Hindlimb muscle (tissue), 1 donor: ENCODE measurements at regions not wholly inside any gene's neighbourhood (a gene's known extent, or its start where the extent isn't known, plus 50 kb on each side); places are given as distances from the start of the nearest gene placed in this dataset.
"Not testable (repeated sequence)": the region's sequence is repeated elsewhere in the genome, so short reads cannot be mapped to it uniquely, and the experiment has no call there.

Source experiments
- DNase-seq: peaks from one replicate; pipeline ENCODE4 v3.0.0-alpha.2; 2013

GRCh38 chr12:91272461-91273063 is 89.9 kb upstream of the DCN start:
- DNase-seq, result no peak

DNA sequence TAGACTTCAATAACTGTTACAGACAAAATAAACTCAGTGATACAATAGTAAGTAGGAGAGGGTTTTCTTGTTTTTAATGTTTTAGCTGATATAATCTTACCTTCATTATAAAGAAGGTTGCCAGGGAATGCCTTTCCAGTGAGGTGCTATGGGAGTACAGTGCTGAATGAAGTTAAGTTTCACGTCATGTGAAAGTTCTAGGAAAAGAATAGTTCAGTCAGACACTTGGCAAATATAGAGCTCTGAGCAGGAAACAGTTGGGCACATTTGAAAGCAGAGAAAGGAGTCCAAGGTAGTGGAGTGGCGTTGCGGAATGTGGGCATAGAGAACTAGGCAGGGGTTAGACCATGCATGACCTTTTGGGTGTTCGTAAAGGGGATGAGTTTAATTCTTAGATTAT is 88.6 kb upstream of the DCN start:
- DNase-seq, result no peak

- DNase-seq, result no peak
Observed at GRCh38 chr12:91267039-91267438, 84.4 kb upstream of the DCN start.

DNA sequence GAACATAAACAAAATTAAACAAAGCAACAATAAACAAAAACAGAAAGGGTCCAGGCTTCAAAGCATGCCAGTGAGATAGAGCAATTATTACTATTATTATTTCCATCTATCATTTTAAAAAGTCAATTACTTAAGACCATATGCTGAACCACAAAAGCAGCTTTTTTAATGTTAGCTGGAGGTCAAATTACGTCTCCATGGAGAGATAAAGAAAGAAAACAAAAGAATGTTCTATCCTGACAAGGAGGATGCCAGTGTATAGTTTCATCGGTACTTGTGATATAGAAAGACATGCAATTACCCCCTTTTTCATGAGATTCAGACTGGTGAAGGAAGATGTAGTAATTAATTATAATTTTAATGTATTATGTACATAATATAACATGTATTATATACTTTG is 81.6 kb upstream of the DCN start:
- no peak for DNase-seq

DNA sequence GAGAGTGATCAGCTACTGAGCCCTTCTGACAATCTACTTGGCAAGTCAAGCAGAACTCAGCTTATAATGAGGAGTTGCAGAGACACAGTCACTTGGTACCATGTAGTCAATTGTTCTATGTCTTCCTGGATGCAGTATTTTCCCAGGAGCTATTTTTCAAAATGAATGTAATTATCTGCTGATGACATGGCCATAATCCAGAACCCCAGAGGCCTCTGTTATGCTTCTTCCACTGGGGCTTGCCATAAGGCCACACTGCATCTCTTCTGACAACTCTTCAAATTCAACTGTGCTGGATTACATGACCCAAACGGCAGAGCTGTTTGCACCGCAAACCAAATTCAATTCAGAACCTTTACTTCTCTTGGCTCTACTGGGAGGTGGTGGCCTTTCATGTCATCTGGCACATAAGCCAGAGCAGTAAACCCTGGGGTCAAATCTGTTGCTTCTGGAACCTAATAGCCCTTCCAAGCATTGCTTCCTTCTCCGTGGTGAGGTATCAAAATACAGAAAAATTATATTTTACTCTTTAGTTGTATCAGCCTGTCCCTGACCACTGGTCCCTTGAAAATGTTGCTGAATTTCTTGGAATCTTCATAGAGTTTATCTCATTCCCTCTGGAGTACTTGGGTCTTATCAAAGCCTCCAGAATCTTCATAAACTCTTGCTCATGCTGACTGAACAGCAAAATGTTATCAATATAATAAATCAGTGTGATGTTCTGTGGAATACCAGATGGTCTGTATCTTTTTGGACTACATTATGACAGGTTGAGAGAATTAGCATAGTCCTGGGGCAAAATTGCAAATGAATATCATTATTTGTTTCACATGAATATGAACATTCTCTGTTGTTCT is 79.4 kb upstream of the DCN start:
- no peak for DNase-seq

GRCh38 chr12:91256411-91256810 is 73.8 kb upstream of the DCN start:
- peak; percentile 78 for DNase-seq

DNA sequence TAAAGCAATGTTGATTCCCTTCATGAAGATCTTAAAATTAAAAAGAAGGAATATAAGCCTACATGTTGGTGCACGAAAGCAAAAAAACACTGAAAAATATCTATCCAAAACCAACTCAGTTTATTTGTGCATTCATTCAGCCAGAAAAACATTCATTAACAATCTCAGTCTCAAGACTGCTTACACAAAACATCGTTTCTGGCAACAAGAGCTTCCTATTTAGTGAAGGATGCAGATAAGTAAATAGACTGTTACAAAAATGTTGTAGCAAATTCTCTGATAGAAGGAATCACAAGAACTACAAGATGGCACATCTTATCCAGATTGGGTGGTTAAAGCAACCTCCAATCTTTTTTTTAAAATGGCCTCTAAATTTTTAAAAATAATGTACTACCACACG is 69.7 kb upstream of the DCN start:
- no peak for DNase-seq

DNA sequence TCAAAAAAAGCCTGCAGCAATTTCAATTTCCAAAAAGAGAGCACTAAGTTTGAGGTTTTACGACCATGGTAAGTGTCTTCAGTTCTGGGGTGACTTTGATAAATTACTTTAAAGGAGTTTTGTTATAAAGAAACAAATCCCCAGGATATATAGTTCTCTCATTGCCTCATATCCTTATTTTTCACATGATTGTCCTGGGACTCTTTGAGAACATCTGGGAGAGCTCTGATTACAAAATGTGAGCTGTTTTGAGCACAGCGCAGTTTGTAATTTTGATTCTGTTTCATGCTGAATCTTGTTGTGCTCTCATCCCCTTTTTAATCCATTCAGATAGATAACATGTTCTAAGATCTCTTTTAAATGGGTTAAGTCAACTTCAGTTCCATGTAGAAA is 67.7 kb upstream of the DCN start:
- peak; percentile 76 for DNase-seq

- peak; percentile 77 for DNase-seq
Observed at GRCh38 chr12:91249518-91250272, 67.1 kb upstream of the DCN start.

- DNase-seq, result no peak
Observed at GRCh38 chr12:91249054-91249453, 66.4 kb upstream of the DCN start.

DNA sequence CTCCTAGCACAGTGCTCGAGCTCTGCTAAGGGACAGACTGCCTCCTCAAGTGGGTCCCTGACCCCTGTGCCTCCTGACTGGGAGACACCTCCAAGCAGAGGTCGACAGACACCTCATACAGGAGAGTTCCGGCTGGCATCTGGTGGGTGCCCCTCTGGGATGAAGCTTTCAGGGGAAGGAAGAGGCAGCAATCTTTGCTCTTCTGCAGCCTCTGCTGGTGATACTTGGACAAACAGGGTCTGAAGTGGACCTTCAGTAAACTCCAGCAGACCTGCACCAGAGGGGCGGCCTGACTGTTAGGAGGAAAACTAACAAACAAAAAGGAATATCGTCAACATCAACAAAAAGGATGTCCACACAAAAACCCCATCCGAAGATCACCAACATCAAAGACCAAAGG is 60.6 kb upstream of the DCN start:
- not testable (repeated sequence) for DNase-seq

GRCh38 chr12:91241756-91242155 is 59.1 kb upstream of the DCN start:
- no peak for DNase-seq

DNA sequence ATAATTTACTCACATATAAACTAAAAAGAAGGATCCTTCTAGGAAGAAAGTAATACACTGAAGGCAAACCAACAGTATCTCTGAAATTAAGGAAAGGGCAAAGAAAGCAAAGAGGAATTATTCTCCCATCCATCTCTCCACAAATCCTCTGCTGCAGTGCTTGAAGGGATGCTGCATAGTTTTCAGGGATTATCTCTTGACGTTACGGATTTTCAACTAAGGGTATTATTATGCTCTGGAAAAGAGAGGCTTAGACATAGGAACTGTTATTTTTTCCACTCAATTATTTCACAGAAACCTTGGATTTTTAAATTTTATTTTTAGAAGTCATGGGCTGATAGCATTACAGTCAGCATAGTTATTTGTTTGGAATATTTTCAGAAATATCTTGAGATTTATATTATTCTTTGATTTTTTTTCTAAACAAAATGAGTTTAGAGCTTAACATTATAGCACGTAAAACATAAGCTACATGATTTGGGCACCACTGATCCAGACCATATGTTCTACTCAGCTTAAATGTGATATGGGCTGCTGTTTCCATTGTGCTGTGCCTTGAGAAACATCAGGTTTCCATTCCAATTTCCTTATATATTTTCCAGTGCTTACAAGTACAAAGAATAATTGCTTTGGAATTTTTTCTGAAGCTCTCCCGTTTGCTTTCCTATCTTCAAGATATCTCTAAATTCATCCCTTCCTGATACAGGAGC is 57.9 kb upstream of the DCN start:
- DNase-seq, result peak; percentile 57

DNA sequence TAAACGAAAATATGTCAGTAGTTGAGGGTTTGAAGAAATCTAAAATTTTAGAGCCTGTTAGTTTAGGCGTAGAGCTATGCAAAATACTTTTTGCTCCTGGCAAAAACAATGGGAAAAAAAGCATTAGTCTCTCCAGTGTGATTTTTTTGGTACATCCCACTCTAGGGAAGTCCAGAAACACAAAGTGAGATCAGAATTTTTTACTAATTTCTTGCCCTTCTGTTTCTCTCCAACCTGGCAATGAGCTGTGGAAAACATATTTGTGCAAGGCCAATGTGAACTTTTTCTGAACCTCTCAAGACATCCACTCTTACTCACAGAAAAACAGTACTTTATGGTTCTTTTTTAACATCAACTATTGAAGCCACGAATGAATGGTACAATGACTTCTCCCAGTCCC is 56.9 kb upstream of the DCN start:
- DNase-seq, result peak; percentile 83
